OCI-LY7 (cell line): ENCODE measurements at regions not wholly inside any gene's neighbourhood (a gene's known extent, or its start where the extent isn't known, plus 50 kb on each side); places are given as distances from the start of the nearest gene placed in this dataset.

Source experiments
- BruUV-seq: library from RNA; stranded (reverse); fragments of 400-500 nt; replicated peaks from 2 replicates; lab custom pipeline; 2021; lab: Mats Ljungman, UMichigan
- CTCF ChIA-PET: fragments of 300-600 bp; sonication (Branson Sonifier 250); formaldehyde crosslinking; loops from one replicate; lab custom pipeline; 2022; ENCODE audit warnings: antibody characterized with exemption; ENCODE audit not compliant: unreplicated experiment; lab: Charles Lee
- POLR2A ChIA-PET: fragments of 300-600 bp; sonication (Branson Sonifier 250); formaldehyde crosslinking; loops from one replicate; lab custom pipeline; 2022; ENCODE audit warnings: antibody characterized with exemption; lab: Charles Lee
- DNase-seq: peaks from one replicate; pipeline ENCODE4 v3.0.0-alpha.2; 2015; ENCODE audit warnings: low spot score
- H2AFZ ChIP-seq: fragments of 200-600 bp; sonication (generic), shearing (Covaris generic); 2 replicates; pipeline ENCODE4 v1.6.1; 2014; ENCODE audit warnings: mild to moderate bottlenecking, antibody characterized with exemption, low read length, moderate library complexity
- H3K27ac ChIP-seq: fragments of 200-600 bp; sonication (generic); 2 replicates; pipeline ENCODE4 v1.5.1; 2014; ENCODE audit warnings: mixed run types, low read depth, mild to moderate bottlenecking, moderate library complexity, low read length, inconsistent platforms; ENCODE audit not compliant: poor library complexity, severe bottlenecking
- H3K36me3 ChIP-seq: fragments of 200-600 bp; sonication (generic); 2 replicates; pipeline ENCODE4 v1.6.1; 2014; ENCODE audit warnings: mild to moderate bottlenecking, antibody characterized with exemption, low read length, moderate library complexity, mixed read lengths; ENCODE audit not compliant: insufficient read depth
- H3K4me1 ChIP-seq: fragments of 200-600 bp; sonication (generic); 2 replicates; pipeline ENCODE4 v1.5.1; 2014; ENCODE audit warnings: mild to moderate bottlenecking, low read length; ENCODE audit not compliant: insufficient read depth, poor library complexity, severe bottlenecking
- H3K4me2 ChIP-seq: fragments of 200-600 bp; sonication (generic); 2 replicates; pipeline ENCODE4 v1.6.1; 2014; ENCODE audit warnings: mild to moderate bottlenecking, low read length
- H3K4me3 ChIP-seq: fragments of 200-600 bp; sonication (generic); 2 replicates; pipeline ENCODE4 v1.5.1; 2014; ENCODE audit warnings: mild to moderate bottlenecking, low read depth, low read length; ENCODE audit not compliant: poor library complexity, severe bottlenecking
- H3K79me2 ChIP-seq: fragments of 200-600 bp; sonication (generic); 2 replicates; pipeline ENCODE4 v1.6.1; 2016; ENCODE audit warnings: low read depth, mild to moderate bottlenecking, low read length, moderate library complexity, mixed read lengths; ENCODE audit not compliant: insufficient read depth
- H3K9me2 ChIP-seq: fragments of 200-600 bp; sonication (generic); 2 replicates; pipeline ENCODE4 v1.6.1; 2016; ENCODE audit warnings: mild to moderate bottlenecking, low read length, mixed read lengths; ENCODE audit not compliant: insufficient read depth
- H3K9me3 ChIP-seq: fragments of 200-600 bp; sonication (generic); 2 replicates; pipeline ENCODE4 v1.6.1; 2014; ENCODE audit warnings: mild to moderate bottlenecking, mixed run types, low read length, mixed read lengths
- H4K20me1 ChIP-seq: fragments of 200-600 bp; sonication (generic); 2 replicates; pipeline ENCODE4 v1.6.1; 2014; ENCODE audit warnings: mild to moderate bottlenecking, antibody characterized with exemption, low read length, moderate library complexity, mixed read lengths; ENCODE audit not compliant: insufficient read depth
- EZH2phosphoT487 ChIP-seq: fragments of 200-600 bp; sonication (generic); IDR thresholded peaks from 2 replicates; pipeline ENCODE4 v1.6.1; 2018; ENCODE audit warnings: low read depth, borderline replicate concordance, mild to moderate bottlenecking, mixed run types, antibody characterized with exemption, low read length, moderate library complexity, mixed read lengths
- intact Hi-C: fragments of 100-400 bp; cut with micrococcal nuclease; formaldehyde crosslinking; loops from one replicate; pipeline ENCODE4 v1.10.0; 2022; ENCODE audit not compliant: unreplicated experiment
- TF ChIP-seq, protein P1 (sequence below): fragments of 200-600 bp; sonication (generic); conservative IDR thresholded peaks from 2 replicates; pipeline ENCODE4 v1.5.1; 2014; ENCODE audit warnings: mild to moderate bottlenecking, antibody characterized with exemption, low read length, moderate library complexity, mixed read lengths

DNA sequence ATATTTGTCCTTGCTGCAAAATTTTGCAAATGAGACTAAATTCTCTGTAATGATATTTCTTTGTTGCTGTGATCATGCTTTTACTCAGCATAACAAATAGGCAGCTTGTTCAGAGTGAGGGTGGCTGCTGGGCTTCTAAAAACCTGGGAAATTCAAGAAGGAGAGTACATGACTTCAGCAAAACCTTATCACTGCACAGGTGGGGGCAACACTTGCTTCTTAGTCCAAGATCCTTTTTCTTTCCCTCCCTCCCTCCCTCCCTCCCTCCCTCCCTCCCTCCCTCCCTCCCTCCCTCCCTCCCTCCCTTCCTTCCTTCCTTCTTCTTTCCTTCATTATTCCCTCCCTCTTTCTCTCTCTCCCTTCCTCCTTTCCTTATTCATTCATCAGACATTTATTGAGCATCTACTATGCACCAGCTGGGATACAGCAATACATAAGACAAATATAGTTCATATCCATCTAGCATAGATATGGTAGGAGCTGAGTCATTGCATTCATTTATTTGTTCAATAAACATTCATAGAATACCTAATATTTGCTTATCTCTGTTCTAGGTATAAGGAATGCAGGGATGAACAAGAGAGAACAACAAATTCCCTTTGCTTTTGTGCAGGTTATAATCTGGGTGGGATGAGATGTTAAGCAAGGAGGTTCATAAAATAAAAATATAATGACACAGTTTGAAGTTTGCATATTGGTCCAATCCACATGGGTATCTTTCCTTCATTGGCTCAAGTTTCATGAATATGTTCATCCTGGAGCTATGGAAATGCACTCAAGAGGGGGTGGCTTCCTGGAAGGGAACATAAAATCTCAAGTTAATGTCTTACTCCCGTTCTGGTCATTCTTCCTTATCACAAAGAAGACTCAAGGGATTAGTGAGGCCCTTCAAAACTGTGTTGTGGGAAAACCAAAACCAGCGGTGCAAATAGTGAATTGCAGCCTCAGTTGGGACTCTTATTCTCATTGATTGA, 210.7 kb downstream of the PDCD6IP start:
- Histone ChIP-seq H3K4me2 (no peak overlapping the region), H3K36me3 (no peaks in the 10 kb centered on the region), H3K9me2 (no peaks in the 10 kb centered on the region), H4K20me1 (no peaks in the 10 kb centered on the region), H3K4me3 (no peak overlapping the region), H3K4me1 (peaks cover 33% of the 10 kb centered on the region), H3K27ac (no peak overlapping the region), H3K79me2 (no peaks in the 10 kb centered on the region), H2AFZ (peak overlapping the region; percentile 53; the same call in 1 of the 2 replicates), H3K9me3 (no peaks in the 10 kb centered on the region)
- ChIA-PET CTCF (no interaction called here), POLR2A (interaction anchor here (0.5 to 1.4 kb wide), 2 partner anchors 18 to 30 kb away, joined by 3 read pairs; no protein-coding TSS in a partner anchor)
- TF ChIP-seq, protein P1, sequence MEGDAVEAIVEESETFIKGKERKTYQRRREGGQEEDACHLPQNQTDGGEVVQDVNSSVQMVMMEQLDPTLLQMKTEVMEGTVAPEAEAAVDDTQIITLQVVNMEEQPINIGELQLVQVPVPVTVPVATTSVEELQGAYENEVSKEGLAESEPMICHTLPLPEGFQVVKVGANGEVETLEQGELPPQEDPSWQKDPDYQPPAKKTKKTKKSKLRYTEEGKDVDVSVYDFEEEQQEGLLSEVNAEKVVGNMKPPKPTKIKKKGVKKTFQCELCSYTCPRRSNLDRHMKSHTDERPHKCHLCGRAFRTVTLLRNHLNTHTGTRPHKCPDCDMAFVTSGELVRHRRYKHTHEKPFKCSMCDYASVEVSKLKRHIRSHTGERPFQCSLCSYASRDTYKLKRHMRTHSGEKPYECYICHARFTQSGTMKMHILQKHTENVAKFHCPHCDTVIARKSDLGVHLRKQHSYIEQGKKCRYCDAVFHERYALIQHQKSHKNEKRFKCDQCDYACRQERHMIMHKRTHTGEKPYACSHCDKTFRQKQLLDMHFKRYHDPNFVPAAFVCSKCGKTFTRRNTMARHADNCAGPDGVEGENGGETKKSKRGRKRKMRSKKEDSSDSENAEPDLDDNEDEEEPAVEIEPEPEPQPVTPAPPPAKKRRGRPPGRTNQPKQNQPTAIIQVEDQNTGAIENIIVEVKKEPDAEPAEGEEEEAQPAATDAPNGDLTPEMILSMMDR: no peak
- no peak for TF ChIP-seq EZH2phosphoT487
- no peak for DNase-seq
- intact Hi-C loops: no loop called here
- no TSS peak for BruUV-seq

DNA sequence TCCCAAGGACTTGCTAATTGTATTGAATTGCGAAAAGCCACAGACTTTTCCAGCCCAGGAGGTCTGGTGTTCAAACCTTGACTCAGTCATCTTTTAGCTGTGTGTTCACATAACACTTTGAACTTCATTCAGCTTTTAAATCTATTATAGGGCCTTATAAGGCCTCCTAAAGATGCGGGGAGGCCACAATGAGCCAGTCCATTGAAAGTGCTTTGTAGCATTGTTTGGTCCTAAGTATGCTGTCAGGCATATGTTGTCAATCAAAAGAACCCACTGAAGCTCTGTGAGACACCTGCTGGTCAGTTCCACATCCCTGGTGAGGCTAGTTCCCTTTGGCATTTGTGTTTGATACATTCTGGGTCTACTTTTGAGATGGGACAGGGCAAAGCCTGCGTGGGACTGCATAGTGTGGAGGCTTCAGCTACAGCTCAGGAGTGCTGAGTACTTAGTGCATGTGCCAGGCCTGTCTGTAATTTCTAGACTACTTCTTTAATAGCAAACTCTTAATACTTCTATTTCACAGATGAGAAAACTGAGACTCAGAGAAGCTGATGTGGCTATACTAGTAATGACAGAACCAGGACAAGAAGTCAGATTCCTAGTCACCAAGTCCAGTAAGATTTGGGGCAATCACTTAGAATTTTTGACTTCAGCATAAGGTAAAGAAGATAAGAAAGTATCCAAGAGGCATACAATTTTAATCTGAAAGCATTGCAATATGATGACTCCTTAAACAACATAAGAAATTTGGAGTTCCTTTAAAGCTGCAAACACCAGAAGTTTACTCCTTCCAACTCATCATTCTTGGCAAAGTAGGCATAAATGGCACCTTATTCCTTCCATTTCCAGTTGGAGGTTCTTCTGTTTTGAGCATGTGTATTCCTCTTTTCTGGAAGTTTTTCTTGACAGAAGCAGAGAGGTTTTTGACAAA, 213.0 kb downstream of the PDCD6IP start:
- ChIA-PET POLR2A (no interaction called here), CTCF (no interaction called here)
- intact Hi-C loops: loop anchor here (10.0 kb wide), 2 partner anchors 127 to 1653 kb away; no protein-coding TSS in a partner anchor
- Histone ChIP-seq H3K27ac (no peak overlapping the region), H3K9me2 (no peaks in the 10 kb centered on the region), H2AFZ (peak overlapping the region; percentile 0; the same call in 1 of the 2 replicates), H3K36me3 (no peaks in the 10 kb centered on the region), H3K4me2 (no peak overlapping the region), H3K9me3 (no peaks in the 10 kb centered on the region), H4K20me1 (no peaks in the 10 kb centered on the region), H3K79me2 (no peaks in the 10 kb centered on the region), H3K4me1 (peaks cover 42% of the 10 kb centered on the region), H3K4me3 (no peak overlapping the region)
- no TSS peak for BruUV-seq
- peak; percentile 59 for DNase-seq
- TF ChIP-seq, protein P1: peak; percentile 74
- no peak for TF ChIP-seq EZH2phosphoT487
